Gastrocnemius medialis (tissue), 4 donors: ENCODE measurements at regions not wholly inside any gene's neighbourhood (a gene's known extent, or its start where the extent isn't known, plus 50 kb on each side); places are given as distances from the start of the nearest gene placed in this dataset.

Experiments used
- POLR2A ChIP-seq, 2 donors: fragments of 450-650 bp; IDR thresholded peaks; one replicate each; pipeline ENCODE4 v1.6.1; 2017; ENCODE audit warnings: antibody characterized with exemption in 2 of 2, mild to moderate bottlenecking in 2 of 2, moderate library complexity in 2 of 2
- TF ChIP-seq, protein P1 (sequence below), 5 experiments: fragments of 450-650 bp in 3 of 5; fragments of 200-600 bp in 2 of 5; sonication (generic) in 2 of 5; IDR thresholded peaks in 4 of 5; conservative IDR thresholded peaks in 1 of 5; 1 replicate in 4 of 5; 2 replicates in 1 of 5; pipeline ENCODE4 v1.5.1; 2016 to 2019; ENCODE audit warnings: antibody characterized with exemption in 5 of 5, mild to moderate bottlenecking in 3 of 5, moderate library complexity in 3 of 5

DNA sequence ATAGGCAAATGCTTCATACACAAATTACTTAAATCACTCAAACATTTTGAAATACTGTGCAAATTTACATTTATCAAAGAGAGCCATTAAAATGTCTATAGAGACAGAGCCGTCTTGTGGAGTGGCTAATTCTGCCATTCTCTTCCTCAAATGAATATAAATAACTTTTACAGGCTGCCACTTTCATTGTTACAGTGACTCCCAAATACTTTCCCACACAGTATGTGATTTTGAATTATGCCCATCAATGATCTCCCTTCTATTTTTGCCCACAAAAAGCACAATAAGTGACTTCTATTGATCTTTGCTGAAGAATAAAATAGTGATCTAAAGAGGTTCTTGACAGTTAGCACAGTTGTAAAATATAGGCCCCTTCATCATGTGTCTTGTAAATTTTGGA lies 1244.9 kb downstream of the PCDH17 start:
- TF ChIP-seq, protein P1, sequence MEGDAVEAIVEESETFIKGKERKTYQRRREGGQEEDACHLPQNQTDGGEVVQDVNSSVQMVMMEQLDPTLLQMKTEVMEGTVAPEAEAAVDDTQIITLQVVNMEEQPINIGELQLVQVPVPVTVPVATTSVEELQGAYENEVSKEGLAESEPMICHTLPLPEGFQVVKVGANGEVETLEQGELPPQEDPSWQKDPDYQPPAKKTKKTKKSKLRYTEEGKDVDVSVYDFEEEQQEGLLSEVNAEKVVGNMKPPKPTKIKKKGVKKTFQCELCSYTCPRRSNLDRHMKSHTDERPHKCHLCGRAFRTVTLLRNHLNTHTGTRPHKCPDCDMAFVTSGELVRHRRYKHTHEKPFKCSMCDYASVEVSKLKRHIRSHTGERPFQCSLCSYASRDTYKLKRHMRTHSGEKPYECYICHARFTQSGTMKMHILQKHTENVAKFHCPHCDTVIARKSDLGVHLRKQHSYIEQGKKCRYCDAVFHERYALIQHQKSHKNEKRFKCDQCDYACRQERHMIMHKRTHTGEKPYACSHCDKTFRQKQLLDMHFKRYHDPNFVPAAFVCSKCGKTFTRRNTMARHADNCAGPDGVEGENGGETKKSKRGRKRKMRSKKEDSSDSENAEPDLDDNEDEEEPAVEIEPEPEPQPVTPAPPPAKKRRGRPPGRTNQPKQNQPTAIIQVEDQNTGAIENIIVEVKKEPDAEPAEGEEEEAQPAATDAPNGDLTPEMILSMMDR (IDR thresholded peaks at IDR 0.05 in 4 of 5, conservative IDR thresholded peaks at IDR 0.05 in 1 of 5): no peak
- TF ChIP-seq POLR2A (IDR thresholded peaks at IDR 0.05): no peak
